H9 (cell line): ENCODE measurements at regions not wholly inside any gene's neighbourhood (a gene's known extent, or its start where the extent isn't known, plus 50 kb on each side); places are given as distances from the start of the nearest gene placed in this dataset.

Experiments
- DNase-seq: peaks from one replicate; pipeline ENCODE4 v3.0.0-alpha.2; 2017
- H2AFZ ChIP-seq: one replicate; pipeline ENCODE4 v1.6.1; 2013; ENCODE audit warnings: mild to moderate bottlenecking, low read length, control low read depth, moderate library complexity
- H2AK5ac ChIP-seq: 2 replicates; pipeline ENCODE4 v1.6.1; 2013; ENCODE audit warnings: low read length, control low read depth, mixed read lengths; ENCODE audit not compliant: insufficient read length
- H2BK120ac ChIP-seq: one replicate; pipeline ENCODE4 v1.6.1; 2013; ENCODE audit warnings: low read depth, mild to moderate bottlenecking, low read length, control low read depth, inconsistent platforms; ENCODE audit not compliant: poor library complexity, severe bottlenecking
- H2BK12ac ChIP-seq: 2 replicates; pipeline ENCODE4 v1.6.1; 2013; ENCODE audit warnings: low read length, control low read depth, mixed read lengths, low read depth; ENCODE audit not compliant: insufficient read length
- H2BK15ac ChIP-seq: 2 replicates; pipeline ENCODE4 v1.6.1; 2013; ENCODE audit warnings: low read depth, low read length, control low read depth
- H2BK20ac ChIP-seq: one replicate; pipeline ENCODE4 v1.6.1; 2013; ENCODE audit warnings: low read depth, mild to moderate bottlenecking, low read length, control low read depth, inconsistent platforms; ENCODE audit not compliant: poor library complexity, severe bottlenecking
- H2BK5ac ChIP-seq: 2 replicates; pipeline ENCODE4 v1.6.1; 2013; ENCODE audit warnings: low read length, control low read depth, mixed read lengths; ENCODE audit not compliant: insufficient read length
- H3K14ac ChIP-seq: 2 replicates; pipeline ENCODE4 v1.6.1; 2013; ENCODE audit warnings: low read length, control low read depth; ENCODE audit not compliant: insufficient read depth
- H3K18ac ChIP-seq: 2 replicates; pipeline ENCODE4 v1.6.1; 2013; ENCODE audit warnings: low read depth, mild to moderate bottlenecking, mixed read lengths, low read length, control low read depth; ENCODE audit not compliant: insufficient read length
- H3K23ac ChIP-seq: 2 replicates; pipeline ENCODE4 v1.6.1; 2013; ENCODE audit warnings: low read length, control low read depth, mixed read lengths, low read depth; ENCODE audit not compliant: insufficient read length
- H3K23me2 ChIP-seq: 2 replicates; pipeline ENCODE4 v1.6.1; 2013; ENCODE audit warnings: low read depth, mild to moderate bottlenecking, mixed read lengths, low read length, control low read depth; ENCODE audit not compliant: insufficient read length, poor library complexity, severe bottlenecking
- H3K27ac ChIP-seq: 2 replicates; pipeline ENCODE4 v1.5.1; 2013; ENCODE audit warnings: low read length, control low read depth, mixed read lengths, low read depth; ENCODE audit not compliant: insufficient read length
- H3K27me3 ChIP-seq: 2 replicates; pipeline ENCODE4 v1.6.1; 2013; ENCODE audit warnings: low read length, control low read depth, inconsistent platforms; ENCODE audit not compliant: insufficient read depth
- H3K4ac ChIP-seq: 2 replicates; pipeline ENCODE4 v1.6.1; 2013; ENCODE audit warnings: low read depth, mild to moderate bottlenecking, control low read depth, inconsistent platforms, low read length, moderate library complexity
- H3K4me1 ChIP-seq: 2 replicates; pipeline ENCODE4 v1.6.1; 2013; ENCODE audit warnings: low read length, control low read depth, inconsistent platforms; ENCODE audit not compliant: insufficient read depth
- H3K4me2 ChIP-seq: 2 replicates; pipeline ENCODE4 v1.6.1; 2013; ENCODE audit warnings: low read length, control low read depth, mixed read lengths; ENCODE audit not compliant: insufficient read length, insufficient read depth
- H3K56ac ChIP-seq: 2 replicates; pipeline ENCODE4 v1.6.1; 2013; ENCODE audit warnings: low read depth, mild to moderate bottlenecking, mixed read lengths, low read length, control low read depth; ENCODE audit not compliant: insufficient read length
- H3K79me1 ChIP-seq: 2 replicates; pipeline ENCODE4 v1.6.1; 2013; ENCODE audit warnings: low read depth, mild to moderate bottlenecking, moderate library complexity, low read length, control low read depth, inconsistent platforms; ENCODE audit not compliant: insufficient read depth, poor library complexity, severe bottlenecking
- H3K79me2 ChIP-seq: 2 replicates; pipeline ENCODE4 v1.6.1; 2013; ENCODE audit warnings: low read length, control low read depth, inconsistent platforms; ENCODE audit not compliant: insufficient read depth
- H3K9ac ChIP-seq: 2 replicates; pipeline ENCODE4 v1.6.1; 2013; ENCODE audit warnings: low read length, control low read depth, mixed read lengths; ENCODE audit not compliant: insufficient read length; ENCODE audit errors: extremely low read depth
- H3K9me3 ChIP-seq: one replicate; pipeline ENCODE4 v1.6.1; 2013; ENCODE audit warnings: low read depth, low read length, inconsistent platforms; ENCODE audit not compliant: control insufficient read depth
- H3T11ph ChIP-seq: one replicate; pipeline ENCODE4 v1.6.1; 2013; ENCODE audit warnings: mild to moderate bottlenecking, low read length, control low read depth, inconsistent platforms
- H4K20me1 ChIP-seq: one replicate; pipeline ENCODE4 v1.6.1; 2013; ENCODE audit not compliant: control insufficient read depth, insufficient read length, insufficient read depth
- H4K5ac ChIP-seq: 2 replicates; pipeline ENCODE4 v1.6.1; 2013; ENCODE audit warnings: low read depth, mild to moderate bottlenecking, mixed read lengths, low read length, control low read depth; ENCODE audit not compliant: insufficient read length
- H4K8ac ChIP-seq: replicated peaks from 2 replicates; pipeline ENCODE4 v1.6.1; 2013; ENCODE audit warnings: low read length, control low read depth, mixed read lengths, low read depth; ENCODE audit not compliant: insufficient read length
- H4K91ac ChIP-seq: 2 replicates; pipeline ENCODE4 v1.6.1; 2013; ENCODE audit warnings: low read depth, mild to moderate bottlenecking, moderate library complexity, mixed read lengths, low read length, control low read depth; ENCODE audit not compliant: insufficient read length
- H3K27ac Mint-ChIP-seq, 3 experiments: 2 replicates in 2 of 3; 3 replicates in 1 of 3; pipeline ENCODE4 v1.8.0; 2020 to 2021; ENCODE audit warnings: mixed read lengths in 3 of 3, mild to moderate bottlenecking in 1 of 3, moderate library complexity in 1 of 3
- H3K27me3 Mint-ChIP-seq: 2 replicates; pipeline ENCODE4 v1.8.0; 2021; ENCODE audit warnings: low read depth, mild to moderate bottlenecking, moderate library complexity, mixed read lengths
- H3K36me3 Mint-ChIP-seq, 3 experiments: 2 replicates in 2 of 3; 3 replicates in 1 of 3; pipeline ENCODE4 v1.8.0; 2020 to 2021; ENCODE audit warnings: low read depth in 3 of 3, mixed read lengths in 3 of 3; ENCODE audit not compliant: insufficient read depth in 1 of 3
- H3K4me1 Mint-ChIP-seq, 2 experiments: 2 replicates each; pipeline ENCODE4 v1.8.0; 2020; ENCODE audit warnings: mixed read lengths in 2 of 2
- H3K4me3 Mint-ChIP-seq, 2 experiments: 2 replicates in 1 of 2; 3 replicates in 1 of 2; pipeline ENCODE4 v1.8.0; 2020 to 2021; ENCODE audit warnings: mild to moderate bottlenecking in 2 of 2, mixed read lengths in 2 of 2, moderate library complexity in 1 of 2
- H3K9me3 Mint-ChIP-seq, 2 experiments: 2 replicates in 1 of 2; 3 replicates in 1 of 2; pipeline ENCODE4 v1.8.0; 2020; ENCODE audit warnings: mild to moderate bottlenecking in 2 of 2, mixed read lengths in 2 of 2, moderate library complexity in 1 of 2
- WGBS: extraction: QIAGEN DNeasy Blood & Tissue Kit; methylation state at CpG from one replicate; pipeline ENCODE4 v1.1.7; 2013; ENCODE audit warnings: missing lambda C conversion rate, low lambda C conversion rate, mixed read lengths; ENCODE audit not compliant: insufficient read length; ENCODE audit errors: extremely low coverage; 5-methylcytosine and 5-hydroxymethylcytosine counted together
- TF ChIP-seq, protein P1 (sequence below): fragments of 200-600 bp; sonication (generic); conservative IDR thresholded peaks from 3 replicates; pipeline ENCODE4 v1.8.0; 2021; ENCODE audit warnings: antibody characterized with exemption, mild to moderate bottlenecking

DNA sequence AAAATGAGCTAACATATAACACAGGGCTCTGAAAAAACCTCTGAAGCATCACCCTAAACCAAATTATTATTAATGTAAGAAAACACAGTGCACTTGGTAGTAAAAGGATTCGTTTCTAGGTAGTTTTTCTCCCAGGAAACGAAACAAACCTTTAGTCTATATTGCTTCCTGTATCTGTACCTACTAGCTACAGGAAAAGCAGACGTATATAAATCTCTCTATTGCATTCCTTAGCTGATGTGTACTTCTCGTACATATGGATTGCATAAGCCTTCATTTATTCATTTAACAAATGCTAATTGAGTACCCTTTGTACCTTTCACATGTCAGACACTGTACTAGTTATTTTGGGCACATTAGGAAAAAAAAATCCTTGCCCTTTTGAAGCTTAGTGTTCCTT lies 85.0 kb upstream of the RASA1 start:
- Histone ChIP-seq H3K4ac (no peak overlapping the region), H2AFZ (no peak overlapping the region), H4K20me1 (no peaks in the 10 kb centered on the region), H2BK12ac (no peak overlapping the region), H3K9me3 (no peaks in the 10 kb centered on the region), H3T11ph (no peak overlapping the region), H3K4me2 (no peak overlapping the region), H3K79me2 (no peaks in the 10 kb centered on the region), H2BK5ac (no peak overlapping the region), H3K27me3 (no peaks in the 10 kb centered on the region), H2AK5ac (no peak overlapping the region), H3K14ac (no peak overlapping the region), H3K27ac (no peak overlapping the region), H2BK120ac (no peak overlapping the region), H3K4me1 (no peaks in the 10 kb centered on the region), H4K8ac (no peak overlapping the region), H3K56ac (no peak overlapping the region), H3K23ac (no peak overlapping the region), H3K9ac (no peak overlapping the region), H3K79me1 (no peaks in the 10 kb centered on the region), H2BK20ac (no peak overlapping the region), H4K91ac (no peak overlapping the region), H4K5ac (no peak overlapping the region), H3K23me2 (no peaks in the 10 kb centered on the region), H3K18ac (no peak overlapping the region), H2BK15ac (no peak overlapping the region)
- Mint-ChIP-seq H3K27ac (no peak overlapping the region), H3K4me3 (no peak overlapping the region), H3K36me3 (no peaks in the 10 kb centered on the region), H3K27me3 (no peaks in the 10 kb centered on the region), H3K4me1 (peaks cover 2 to 3% of the 10 kb centered on the region in 2 experiments; a peak in 1 of 4 replicates), H3K9me3 (no peaks in the 10 kb centered on the region)
- TF ChIP-seq, protein P1, sequence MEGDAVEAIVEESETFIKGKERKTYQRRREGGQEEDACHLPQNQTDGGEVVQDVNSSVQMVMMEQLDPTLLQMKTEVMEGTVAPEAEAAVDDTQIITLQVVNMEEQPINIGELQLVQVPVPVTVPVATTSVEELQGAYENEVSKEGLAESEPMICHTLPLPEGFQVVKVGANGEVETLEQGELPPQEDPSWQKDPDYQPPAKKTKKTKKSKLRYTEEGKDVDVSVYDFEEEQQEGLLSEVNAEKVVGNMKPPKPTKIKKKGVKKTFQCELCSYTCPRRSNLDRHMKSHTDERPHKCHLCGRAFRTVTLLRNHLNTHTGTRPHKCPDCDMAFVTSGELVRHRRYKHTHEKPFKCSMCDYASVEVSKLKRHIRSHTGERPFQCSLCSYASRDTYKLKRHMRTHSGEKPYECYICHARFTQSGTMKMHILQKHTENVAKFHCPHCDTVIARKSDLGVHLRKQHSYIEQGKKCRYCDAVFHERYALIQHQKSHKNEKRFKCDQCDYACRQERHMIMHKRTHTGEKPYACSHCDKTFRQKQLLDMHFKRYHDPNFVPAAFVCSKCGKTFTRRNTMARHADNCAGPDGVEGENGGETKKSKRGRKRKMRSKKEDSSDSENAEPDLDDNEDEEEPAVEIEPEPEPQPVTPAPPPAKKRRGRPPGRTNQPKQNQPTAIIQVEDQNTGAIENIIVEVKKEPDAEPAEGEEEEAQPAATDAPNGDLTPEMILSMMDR: no peak
- no CpG with 5 or more reads among the region's 4 CpGs for WGBS
- DNase-seq: no peak
